ENCODE measurements at regions not wholly inside any gene's neighbourhood (a gene's known extent, or its start where the extent isn't known, plus 50 kb on each side); places are given as distances from the start of the nearest gene placed in this dataset.

- no peak overlapping the region for H3K4me3 ChIP-seq (ENCODE audit: low read depth, low read length)
- no peaks in the 10 kb centered on the region for H3K36me3 ChIP-seq (ENCODE audit: control insufficient read depth in 2 of 2, insufficient read depth in 1 of 2, low read length in 2 of 2)
- ChIA-PET CTCF (interaction anchor here (0.5 kb wide), 1 partner anchor 209 kb away, joined by 7 read pairs; no protein-coding TSS in a partner anchor), POLR2A (no interaction called here)
- 0 out of 2 replicates have a peak, but pooled peaks cover 2% of the 10 kb centered on the region for H3K4me1 ChIP-seq (ENCODE audit: control insufficient read depth, insufficient read depth, low read length)
- TF ChIP-seq ZFP3 (tag by site-specific recombination; IDR thresholded peaks at IDR 0.05; ENCODE audit: low read depth), result no peak
- TF ChIP-seq HOXA7 (CRISPR knock-in tag; IDR thresholded peaks at IDR 0.05; ENCODE audit: borderline replicate concordance), result no peak
- no peak for TF ChIP-seq ZNF148 (tag by site-specific recombination; IDR thresholded peaks at IDR 0.05; ENCODE audit: borderline replicate concordance)
- TF ChIP-seq ZSCAN5A (tag by site-specific recombination; IDR thresholded peaks at IDR 0.05), result no peak
- no peak for TF ChIP-seq HOXD13 (CRISPR knock-in tag; IDR thresholded peaks at IDR 0.05; ENCODE audit: borderline replicate concordance)
- no peak for TF ChIP-seq ZNF792 (tag by site-specific recombination; IDR thresholded peaks at IDR 0.05)
- no peak for TF ChIP-seq ZBTB17 (tag by site-specific recombination; IDR thresholded peaks at IDR 0.05)
- TF ChIP-seq ELK4 (IDR thresholded peaks at IDR 0.05; ENCODE audit: borderline replicate concordance, low read depth, low read length), result no peak
- no peak for TF ChIP-seq ZSCAN23 (tag by site-specific recombination; IDR thresholded peaks at IDR 0.05)
- no peak for TF ChIP-seq ZNF133 (tag by site-specific recombination; IDR thresholded peaks at IDR 0.05)
- TF ChIP-seq ZNF155 (tag by site-specific recombination; IDR thresholded peaks at IDR 0.05), result no peak
- TF ChIP-seq ZNF571 (tag by site-specific recombination; IDR thresholded peaks at IDR 0.05), result no peak
- no peak for TF ChIP-seq ZNF548 (tag by site-specific recombination; IDR thresholded peaks at IDR 0.05)
- no peak for TF ChIP-seq ZNF791 (tag by site-specific recombination; IDR thresholded peaks at IDR 0.05)
- TF ChIP-seq CTCF (tag by site-specific recombination; IDR thresholded peaks at IDR 0.05), result no peak
- no peak for TF ChIP-seq ZNF239 (tag by site-specific recombination; IDR thresholded peaks at IDR 0.05)
- TF ChIP-seq IKZF3 (tag by site-specific recombination; IDR thresholded peaks at IDR 0.05), result no peak
- no peak for TF ChIP-seq GLIS2 (tag by site-specific recombination; IDR thresholded peaks at IDR 0.05)
- H3K27ac ChIP-seq (ENCODE audit: extremely low read depth, low read depth, low read length), result no peak overlapping the region
- H3K9me3 ChIP-seq (ENCODE audit: control insufficient read depth, insufficient read depth, low read depth, low read length), result no peaks in the 10 kb centered on the region
Observed at GRCh38 chr12:39064708-39065107, 159.3 kb upstream of the CPNE8 start.

GRCh38 chr12:39062266-39062996 lies 157.0 kb upstream of the CPNE8 start:
- Histone ChIP-seq H3K4me3 (ENCODE audit: low read depth, low read length) (no peak overlapping the region), H3K27ac (ENCODE audit: extremely low read depth, low read depth, low read length) (no peak overlapping the region), H3K36me3 (ENCODE audit: control insufficient read depth in 2 of 2, insufficient read depth in 1 of 2, low read length in 2 of 2) (no peaks in the 10 kb centered on the region), H3K9me3 (ENCODE audit: control insufficient read depth, insufficient read depth, low read depth, low read length) (no peaks in the 10 kb centered on the region), H3K4me1 (ENCODE audit: control insufficient read depth, insufficient read depth, low read length) (0 out of 2 replicates have a peak, but pooled peaks cover 2% of the 10 kb centered on the region)
- POLR2A ChIA-PET, result no interaction called here
- CTCF ChIA-PET, result interaction anchor here (1.1 kb wide), 1 partner anchor 156 kb away, joined by 3 read pairs; no protein-coding TSS in a partner anchor
- no peak for TF ChIP-seq ZNF76 (tag by site-specific recombination; IDR thresholded peaks at IDR 0.05; ENCODE audit: borderline replicate concordance, low read depth)
- no peak for TF ChIP-seq ZNF292 (tag by site-specific recombination; IDR thresholded peaks at IDR 0.05; ENCODE audit: borderline replicate concordance, low read depth)
- TF ChIP-seq KLF9 (tag by site-specific recombination; IDR thresholded peaks at IDR 0.05; ENCODE audit: low read depth), result no peak
- TF ChIP-seq CTCF (tag by site-specific recombination; IDR thresholded peaks at IDR 0.05), result no peak
- no peak for TF ChIP-seq ZNF24 (tag by site-specific recombination; IDR thresholded peaks at IDR 0.05)
- no peak for TF ChIP-seq ZSCAN5A (tag by site-specific recombination; IDR thresholded peaks at IDR 0.05)
- TF ChIP-seq WT1 (tag by site-specific recombination; IDR thresholded peaks at IDR 0.05), result no peak
- TF ChIP-seq ZNF529 (tag by site-specific recombination; IDR thresholded peaks at IDR 0.05; ENCODE audit: insufficient replicate concordance), result no peak

All from HEK293 (cell line).